ENCODE measurements at regions not wholly inside any gene's neighbourhood (a gene's known extent, or its start where the extent isn't known, plus 50 kb on each side); places are given as distances from the start of the nearest gene placed in this dataset.

DNA sequence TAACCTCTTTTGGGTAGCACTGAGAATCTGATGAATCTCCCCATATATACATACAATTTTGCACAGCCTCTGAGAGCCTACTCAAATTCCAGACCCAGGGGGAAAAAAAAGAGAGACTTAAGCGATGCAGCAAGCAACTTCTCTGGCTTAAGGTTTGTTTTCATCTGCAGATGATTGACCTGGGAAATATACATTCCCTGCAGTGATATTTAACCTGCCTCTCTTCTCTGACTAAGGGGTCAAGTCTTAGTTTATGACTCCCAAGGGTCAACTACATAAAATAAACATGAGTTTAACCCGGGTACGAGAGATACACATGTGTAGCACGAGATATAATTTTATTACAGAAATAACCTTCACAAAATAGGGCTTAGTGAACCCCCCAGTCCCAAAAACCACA lies 737.8 kb downstream of the TUSC7 start:
- Histone ChIP-seq H3K4me1 (replicated peaks) (no peaks in the 10 kb centered on the region), H3K4me3 (no peak overlapping the region), H3K27me3 (replicated peaks; ENCODE audit: insufficient read depth) (no peaks in the 10 kb centered on the region), H3K36me3 (no peaks in the 10 kb centered on the region), H3K9me3 (no peaks in the 10 kb centered on the region), H3K27ac (no peak overlapping the region)
- no peak for TF ChIP-seq POLR2AphosphoS5 (IDR thresholded peaks at IDR 0.05)
- no peak for TF ChIP-seq POLR2A (IDR thresholded peaks at IDR 0.05)
- no peak for TF ChIP-seq CTCF (IDR thresholded peaks at IDR 0.05)
- DNase-seq (ENCODE audit: low spot score), result no peak
- WGBS, result 85% methylated on average over 4 of the region's 4 CpGs
- intact Hi-C loops (cut with DNase I), result no loop called here

GRCh38 chr3:117450026-117450425 lies 740.4 kb downstream of the TUSC7 start:
- Histone ChIP-seq H3K27ac (no peak overlapping the region), H3K4me3 (no peak overlapping the region), H3K36me3 (no peaks in the 10 kb centered on the region), H3K4me1 (replicated peaks) (no peaks in the 10 kb centered on the region), H3K27me3 (replicated peaks; ENCODE audit: insufficient read depth) (no peaks in the 10 kb centered on the region), H3K9me3 (no peaks in the 10 kb centered on the region)
- TF ChIP-seq CTCF (IDR thresholded peaks at IDR 0.05) (no peak), POLR2AphosphoS5 (IDR thresholded peaks at IDR 0.05) (no peak), POLR2A (IDR thresholded peaks at IDR 0.05) (no peak)
- WGBS, result 51% methylated on average over 4 of the region's 4 CpGs
- intact Hi-C loops (cut with DNase I), result no loop called here
- no peak for DNase-seq (ENCODE audit: low spot score)

- no peak overlapping the region for H3K27ac ChIP-seq
- intact Hi-C loops (cut with DNase I), result no loop called here
- no peak for TF ChIP-seq POLR2A (IDR thresholded peaks at IDR 0.05)
- TF ChIP-seq CTCF (IDR thresholded peaks at IDR 0.05), result no peak
- TF ChIP-seq POLR2AphosphoS5 (IDR thresholded peaks at IDR 0.05), result no peak
- DNase-seq (ENCODE audit: low spot score), result no peak
- no peaks in the 10 kb centered on the region for H3K4me1 ChIP-seq (replicated peaks)
- H3K27me3 ChIP-seq (replicated peaks; ENCODE audit: insufficient read depth), result no peaks in the 10 kb centered on the region
- H3K9me3 ChIP-seq, result no peaks in the 10 kb centered on the region
- no peaks in the 10 kb centered on the region for H3K36me3 ChIP-seq
- H3K4me3 ChIP-seq, result no peak overlapping the region
- WGBS, result 83% methylated on average over 1 of the region's 1 CpG
Measured at GRCh38 chr3:117454254-117454653, 744.7 kb downstream of the TUSC7 start.

DNA sequence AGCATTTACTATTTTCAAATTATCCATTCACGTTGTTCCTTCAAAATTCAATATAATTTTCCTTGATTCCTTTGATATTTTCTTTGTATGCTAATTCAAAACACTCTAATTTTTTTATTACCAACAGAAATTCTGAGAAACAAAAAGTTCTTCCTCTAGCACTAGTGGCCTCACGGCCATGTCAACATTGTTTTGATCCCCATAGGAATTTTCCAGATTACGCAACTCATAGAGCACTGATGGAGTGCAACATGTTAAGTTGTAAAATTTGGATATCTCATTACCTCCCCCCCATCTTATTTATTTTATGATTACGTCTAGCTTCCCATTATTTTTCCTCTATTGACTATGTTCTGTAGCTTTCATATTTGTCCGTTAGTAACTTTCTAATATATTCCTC lies 745.3 kb downstream of the TUSC7 start:
- intact Hi-C loops (cut with DNase I), result no loop called here
- Histone ChIP-seq H3K27me3 (replicated peaks; ENCODE audit: insufficient read depth) (no peaks in the 10 kb centered on the region), H3K4me1 (replicated peaks) (no peaks in the 10 kb centered on the region), H3K9me3 (no peaks in the 10 kb centered on the region), H3K4me3 (no peak overlapping the region), H3K36me3 (no peaks in the 10 kb centered on the region), H3K27ac (no peak overlapping the region)
- WGBS, result 81% methylated on average over 5 of the region's 5 CpGs
- no peak for TF ChIP-seq POLR2A (IDR thresholded peaks at IDR 0.05)
- TF ChIP-seq POLR2AphosphoS5 (IDR thresholded peaks at IDR 0.05), result no peak
- TF ChIP-seq CTCF (IDR thresholded peaks at IDR 0.05), result no peak
- DNase-seq (ENCODE audit: low spot score), result no peak

DNA sequence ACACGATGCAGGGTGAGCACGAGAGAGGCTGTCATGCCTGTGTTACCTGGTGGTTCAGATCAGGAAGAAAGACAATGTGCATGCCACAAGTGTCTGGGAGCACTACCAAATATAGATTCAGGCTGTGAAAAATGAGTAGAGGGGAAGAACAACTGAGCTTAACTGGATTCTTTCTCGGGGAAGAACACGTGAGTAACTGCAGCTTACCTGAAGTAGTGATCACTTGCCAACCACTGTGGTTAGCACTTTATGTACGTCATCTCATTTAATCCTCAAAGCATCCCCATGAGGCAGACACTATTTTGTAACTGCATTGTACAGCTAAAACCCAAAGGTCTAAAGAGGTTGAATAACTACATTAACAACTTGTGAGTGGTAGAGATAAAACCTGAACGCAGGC lies 746.2 kb downstream of the TUSC7 start:
- H3K4me1 ChIP-seq (replicated peaks), result no peaks in the 10 kb centered on the region
- DNase-seq (ENCODE audit: low spot score), result no peak
- H3K36me3 ChIP-seq, result no peaks in the 10 kb centered on the region
- H3K27me3 ChIP-seq (replicated peaks; ENCODE audit: insufficient read depth), result no peaks in the 10 kb centered on the region
- TF ChIP-seq CTCF (IDR thresholded peaks at IDR 0.05), result no peak
- TF ChIP-seq POLR2AphosphoS5 (IDR thresholded peaks at IDR 0.05), result no peak
- no peak for TF ChIP-seq POLR2A (IDR thresholded peaks at IDR 0.05)
- H3K4me3 ChIP-seq, result no peak overlapping the region
- intact Hi-C loops (cut with DNase I), result no loop called here
- WGBS, result 88% methylated on average over 6 of the region's 6 CpGs
- no peak overlapping the region for H3K27ac ChIP-seq
- no peaks in the 10 kb centered on the region for H3K9me3 ChIP-seq

Measured in prostate gland (tissue), 2 donors.